CD4-positive, alpha-beta T cell treated with Interleukin-2 at 100 ng/mL for 4 hours (primary cell): ENCODE measurements at regions not wholly inside any gene's neighbourhood (a gene's known extent, or its start where the extent isn't known, plus 50 kb on each side); places are given as distances from the start of the nearest gene placed in this dataset.

ENCODE experiments used
- DNase-seq: peaks from one replicate; pipeline ENCODE4 v3.0.0-alpha.2; 2020; ENCODE audit warnings: low spot score

DNA sequence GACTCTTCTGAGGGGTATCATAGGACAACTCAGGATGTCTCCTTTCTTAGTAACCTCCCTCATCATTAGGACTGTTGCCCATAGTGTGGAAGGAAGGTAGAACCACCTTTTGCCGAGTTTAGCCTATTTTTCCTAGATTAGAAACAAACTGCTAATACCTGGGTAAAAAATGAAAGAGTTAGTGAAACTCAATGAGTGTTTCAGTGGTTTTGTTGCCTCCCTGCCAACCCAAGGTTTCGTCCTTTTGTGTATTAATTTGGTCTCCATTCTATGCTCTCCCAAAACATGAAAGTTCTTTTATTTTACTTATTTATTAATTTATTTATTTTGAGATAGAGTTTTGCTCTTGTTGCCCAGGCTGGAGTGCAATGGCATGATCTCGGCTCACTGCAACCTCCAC, 174.9 kb upstream of the KCNJ16 start:
- DNase-seq, result no peak

DNA sequence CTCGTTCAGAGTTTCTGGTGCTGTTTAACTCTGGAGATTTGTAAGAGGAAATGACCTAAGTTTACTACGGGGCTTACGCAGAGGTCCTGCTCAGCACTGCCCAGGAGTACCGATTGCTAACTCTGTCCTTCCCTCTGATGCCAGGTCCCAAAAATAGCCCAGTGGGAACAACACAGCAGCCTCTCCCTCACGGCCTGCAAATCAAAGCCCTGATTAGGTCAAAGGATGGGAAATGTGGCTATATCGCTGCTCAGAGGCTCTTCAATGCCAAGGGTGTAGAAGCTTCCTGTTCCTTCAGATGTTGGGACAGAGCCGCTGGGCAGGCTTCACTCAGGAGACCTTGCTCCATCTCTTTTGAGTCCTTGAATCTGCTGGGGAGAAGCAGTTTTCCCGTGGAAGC, 174.2 kb upstream of the KCNJ16 start:
- no peak for DNase-seq

DNA sequence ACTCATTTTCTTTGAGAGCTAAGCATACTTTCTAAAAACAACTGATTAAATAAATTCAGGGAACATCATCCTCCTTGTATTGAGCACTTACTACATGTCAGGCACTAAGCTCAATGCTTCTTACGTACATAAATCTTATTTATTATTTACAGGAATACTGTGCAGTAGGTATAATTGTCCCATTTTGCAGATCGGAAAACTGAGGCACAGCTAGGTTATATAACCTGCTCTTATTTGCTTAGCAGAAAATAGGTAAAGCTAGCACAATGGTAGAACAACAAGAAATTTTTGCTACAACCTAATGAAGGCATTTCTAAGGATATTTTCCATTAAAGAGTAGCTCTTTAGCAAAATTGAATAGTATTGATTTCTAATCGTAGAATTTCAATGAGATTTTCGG, 168.7 kb upstream of the KCNJ16 start:
- DNase-seq, result no peak

GRCh38 chr17:69907132-69907847, 167.7 kb upstream of the KCNJ16 start:
- no peak for DNase-seq

DNA sequence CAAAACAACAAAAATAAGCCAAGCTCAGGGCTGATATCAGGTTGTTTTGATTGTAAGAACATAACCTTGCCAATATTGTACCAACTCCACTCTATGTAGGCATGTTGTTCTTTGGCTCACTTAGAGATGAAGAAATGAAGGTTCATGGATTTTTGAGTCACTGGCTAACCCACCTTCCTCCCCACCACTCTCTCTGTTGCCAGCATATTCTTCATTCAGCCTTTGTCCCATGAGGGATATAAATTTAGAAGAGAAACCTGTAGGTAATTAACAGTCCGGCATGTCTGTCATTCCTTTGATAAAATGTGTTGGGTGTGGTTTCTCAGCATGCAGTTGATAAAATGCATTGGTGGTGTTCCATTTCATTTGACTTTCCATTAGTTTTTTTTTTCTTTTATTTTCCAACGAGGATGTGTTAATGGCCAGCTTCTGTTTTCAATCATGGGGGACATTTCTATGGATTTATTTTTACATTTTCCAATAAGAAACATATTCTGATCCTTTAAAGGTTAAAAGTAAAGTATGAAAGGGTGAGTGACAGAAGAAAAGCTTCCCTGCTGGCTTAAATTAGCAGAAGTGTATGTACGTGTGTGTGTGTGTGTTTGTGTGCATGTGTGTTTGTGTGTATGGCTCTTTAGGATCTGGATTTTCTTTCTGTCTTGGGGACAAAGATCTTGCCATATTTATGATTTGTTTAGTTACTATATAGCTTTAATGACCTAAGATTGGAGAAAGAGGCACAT, 166.2 kb upstream of the KCNJ16 start:
- no peak for DNase-seq

DNA sequence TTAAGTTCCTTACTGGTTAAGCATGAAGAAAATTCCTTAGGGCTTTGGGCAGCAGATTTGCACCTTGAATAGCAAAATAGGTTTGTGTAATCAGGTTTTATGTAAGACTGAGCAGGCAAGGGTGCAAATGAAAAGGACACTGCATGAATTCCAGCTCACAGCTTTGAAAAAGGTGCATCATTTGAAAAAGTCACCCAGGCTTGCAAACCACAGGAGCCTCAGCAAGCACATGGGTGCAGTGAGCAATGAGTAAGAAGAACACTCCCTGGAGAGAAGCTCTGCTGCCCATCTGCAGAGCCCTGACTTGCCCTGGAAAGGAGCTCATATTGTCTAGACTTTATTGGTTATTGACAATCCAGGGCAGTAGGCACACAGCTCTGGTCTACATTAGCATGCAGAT, 165.6 kb upstream of the KCNJ16 start:
- no peak for DNase-seq

DNA sequence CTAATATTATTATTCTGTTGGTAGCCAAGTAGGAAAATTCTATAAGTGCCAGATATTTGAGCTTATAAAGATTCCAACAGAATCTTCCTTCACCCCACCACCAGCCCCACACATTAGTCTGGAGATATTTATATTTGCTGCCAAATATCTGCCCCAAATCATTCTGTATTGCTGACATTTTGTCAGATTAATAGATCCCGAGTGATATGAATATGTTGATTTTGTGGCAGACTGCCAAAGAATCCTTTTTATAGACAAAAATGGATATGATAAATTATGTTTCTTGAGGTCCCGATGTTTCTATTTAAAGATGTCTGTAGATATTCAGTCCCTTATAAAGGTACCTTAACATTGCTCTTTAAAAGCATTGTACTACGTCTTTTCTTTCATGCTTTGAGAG, 162.2 kb upstream of the KCNJ16 start:
- no peak for DNase-seq

- no peak for DNase-seq
Measured at GRCh38 chr17:69913216-69913615, 161.8 kb upstream of the KCNJ16 start.

GRCh38 chr17:69913616-69914015, 161.4 kb upstream of the KCNJ16 start:
- no peak for DNase-seq

DNA sequence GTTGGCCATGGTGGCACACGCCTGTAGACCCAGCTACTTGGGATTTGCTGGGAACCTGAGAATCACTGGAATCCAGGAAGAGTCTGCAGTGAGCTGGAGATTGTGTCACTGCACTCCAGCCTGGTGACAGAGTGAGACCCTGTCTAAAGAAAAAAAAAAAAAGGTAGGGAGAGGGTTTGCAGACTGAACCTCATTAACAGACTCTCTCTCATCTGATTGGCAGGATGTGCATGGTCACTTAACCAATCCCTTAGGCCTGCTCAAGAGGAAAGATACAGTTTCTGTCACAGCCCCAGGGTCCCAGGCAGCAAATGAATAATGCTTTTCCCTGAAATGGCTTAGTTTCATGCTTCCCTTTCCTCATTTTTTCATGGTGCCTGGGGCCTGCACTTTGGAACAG, 160.5 kb upstream of the KCNJ16 start:
- no peak for DNase-seq

DNA sequence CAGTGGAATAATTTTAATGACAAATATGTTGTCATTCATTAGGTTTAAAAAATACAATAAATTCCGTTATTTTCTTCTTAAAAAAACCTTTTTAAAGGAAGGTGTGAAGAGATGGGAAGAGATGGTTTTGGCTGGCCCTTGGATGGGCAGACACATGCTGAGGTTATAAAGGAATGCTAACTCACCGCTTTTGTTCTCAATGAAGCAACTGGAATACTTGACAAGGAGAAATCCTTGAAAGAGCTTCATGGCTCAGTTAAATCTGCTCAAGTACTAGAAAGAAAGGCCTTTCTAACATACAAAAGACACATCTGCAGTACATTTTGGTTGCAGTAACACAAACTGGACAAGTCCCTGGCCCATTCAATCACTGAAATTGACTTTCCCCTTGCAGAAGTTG, 158.3 kb upstream of the KCNJ16 start:
- DNase-seq, result no peak

- DNase-seq, result no peak
Measured at GRCh38 chr17:69918164-69918563, 156.9 kb upstream of the KCNJ16 start.

- no peak for DNase-seq
Measured at GRCh38 chr17:69919789-69920188, 155.2 kb upstream of the KCNJ16 start.

DNA sequence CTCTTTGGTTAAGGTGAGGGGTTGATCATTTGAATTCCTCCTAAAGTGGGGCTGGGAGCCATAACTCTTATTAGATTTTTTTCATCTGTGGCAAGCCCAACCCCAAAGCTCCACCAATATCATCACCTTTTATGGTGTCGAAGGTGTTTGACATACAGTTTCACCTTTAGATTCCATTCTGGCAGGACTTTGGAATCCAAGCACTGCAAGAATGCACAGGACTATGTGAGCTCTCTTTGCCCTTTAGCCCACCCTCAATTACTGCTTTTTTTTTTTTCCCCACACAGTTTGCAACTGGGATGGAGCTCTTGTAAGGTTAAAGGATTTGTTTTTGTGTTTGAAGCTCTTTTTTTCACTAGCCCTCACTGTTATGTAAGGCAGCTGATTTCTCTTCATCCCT, 154.0 kb upstream of the KCNJ16 start:
- DNase-seq, result no peak

DNA sequence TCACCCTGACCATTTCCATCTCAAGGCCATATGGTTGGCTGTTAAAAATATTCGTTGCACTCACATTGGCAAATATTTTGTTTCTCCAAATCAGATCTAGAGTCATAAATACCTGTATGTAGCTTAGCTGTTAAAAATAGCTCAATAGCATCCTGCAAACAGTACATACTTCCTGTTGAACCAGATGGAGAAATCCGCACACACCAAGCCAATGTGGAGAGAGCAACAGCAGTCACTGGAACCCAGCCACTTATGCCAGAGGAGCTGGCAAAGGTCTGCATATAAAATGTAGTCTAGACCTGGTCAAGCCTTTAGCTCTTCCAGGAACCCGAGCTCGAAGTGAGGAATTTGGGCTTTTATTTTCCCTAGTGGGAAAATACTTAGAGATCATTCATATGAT, 146.4 kb upstream of the KCNJ16 start:
- DNase-seq, result no peak

GRCh38 chr17:69936996-69937395, 138.0 kb upstream of the KCNJ16 start:
- no peak for DNase-seq

DNA sequence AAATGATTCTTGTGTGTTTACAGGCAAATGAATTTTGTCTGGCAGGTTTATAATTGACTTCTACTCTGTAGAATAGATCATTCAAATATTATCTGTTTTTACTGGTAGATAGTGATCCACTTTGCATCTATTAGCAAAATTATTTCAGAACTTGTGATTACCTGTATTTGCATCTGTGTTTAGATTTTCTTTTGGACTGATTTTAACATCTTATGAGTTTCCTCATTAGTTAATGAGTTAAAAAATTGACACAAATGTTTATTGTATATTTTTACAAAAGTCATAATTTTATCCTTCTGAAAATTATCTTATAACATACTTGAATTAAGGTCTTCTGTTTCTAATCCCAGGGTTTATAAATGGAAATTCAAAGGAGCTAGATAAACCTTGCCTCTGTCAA, 132.0 kb upstream of the KCNJ16 start:
- DNase-seq, result no peak

- no peak for DNase-seq
Measured at GRCh38 chr17:69944406-69944805, 130.6 kb upstream of the KCNJ16 start.

- DNase-seq, result no peak
Measured at GRCh38 chr17:69945698-69946185, 129.3 kb upstream of the KCNJ16 start.

- no peak for DNase-seq
Measured at GRCh38 chr17:69947027-69947759, 127.8 kb upstream of the KCNJ16 start.

- DNase-seq, result no peak
Measured at GRCh38 chr17:69948406-69948805, 126.6 kb upstream of the KCNJ16 start.

DNA sequence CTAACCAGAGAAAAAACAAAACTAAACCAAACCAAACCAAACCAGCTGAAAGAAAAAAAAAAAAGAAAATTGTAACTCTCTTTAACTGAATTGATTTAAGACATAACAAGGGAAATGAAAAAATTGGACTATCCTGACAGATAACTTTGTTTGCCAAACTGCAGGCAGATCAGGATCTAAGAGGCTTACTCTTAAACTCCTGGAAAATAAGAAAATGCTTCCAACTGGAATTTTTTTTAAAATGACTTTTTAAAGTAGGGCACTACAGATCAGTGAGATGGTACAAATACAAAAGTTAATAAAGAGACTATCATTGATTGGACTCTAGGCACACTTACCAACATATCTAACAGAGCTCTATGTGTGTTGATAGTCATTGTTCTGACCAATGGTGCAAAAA, 125.5 kb upstream of the KCNJ16 start:
- DNase-seq, result no peak
